ENCODE measurements at regions not wholly inside any gene's neighbourhood (a gene's known extent, or its start where the extent isn't known, plus 50 kb on each side); places are given as distances from the start of the nearest gene placed in this dataset.

DNA sequence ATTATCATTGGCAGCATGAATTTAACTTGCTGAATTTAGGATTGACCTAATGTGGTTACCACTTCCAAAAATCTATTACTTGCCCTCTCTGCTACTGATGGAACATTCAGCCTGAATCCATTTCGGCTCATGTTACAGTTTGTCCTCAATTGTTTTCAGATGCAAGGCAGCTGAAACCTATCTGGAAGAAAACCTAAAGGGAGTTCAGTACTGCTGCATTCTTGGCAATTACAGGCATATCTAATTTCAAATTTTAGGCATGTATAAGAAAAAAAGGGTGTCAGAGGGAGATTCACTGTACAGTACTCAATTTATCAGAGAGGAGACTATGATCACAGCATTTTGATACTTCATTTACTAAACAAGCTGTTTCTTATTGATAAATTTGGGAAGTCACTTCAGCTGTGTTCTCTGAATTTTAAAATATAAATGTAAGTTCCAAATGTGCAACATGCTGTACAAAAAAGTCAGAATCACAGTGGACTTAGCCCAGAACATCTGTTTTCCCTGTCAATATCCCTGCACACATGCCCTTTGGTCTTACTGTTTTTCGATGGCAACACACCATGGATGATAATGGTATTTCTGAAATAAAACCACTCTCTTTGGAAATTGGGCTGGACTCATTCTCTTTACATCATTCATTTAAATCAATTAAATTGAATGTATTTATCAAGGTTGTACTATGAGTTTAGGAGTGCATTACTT is 651.6 kb upstream of the ADGRL4 start:
- TF ChIP-seq, protein P1, sequence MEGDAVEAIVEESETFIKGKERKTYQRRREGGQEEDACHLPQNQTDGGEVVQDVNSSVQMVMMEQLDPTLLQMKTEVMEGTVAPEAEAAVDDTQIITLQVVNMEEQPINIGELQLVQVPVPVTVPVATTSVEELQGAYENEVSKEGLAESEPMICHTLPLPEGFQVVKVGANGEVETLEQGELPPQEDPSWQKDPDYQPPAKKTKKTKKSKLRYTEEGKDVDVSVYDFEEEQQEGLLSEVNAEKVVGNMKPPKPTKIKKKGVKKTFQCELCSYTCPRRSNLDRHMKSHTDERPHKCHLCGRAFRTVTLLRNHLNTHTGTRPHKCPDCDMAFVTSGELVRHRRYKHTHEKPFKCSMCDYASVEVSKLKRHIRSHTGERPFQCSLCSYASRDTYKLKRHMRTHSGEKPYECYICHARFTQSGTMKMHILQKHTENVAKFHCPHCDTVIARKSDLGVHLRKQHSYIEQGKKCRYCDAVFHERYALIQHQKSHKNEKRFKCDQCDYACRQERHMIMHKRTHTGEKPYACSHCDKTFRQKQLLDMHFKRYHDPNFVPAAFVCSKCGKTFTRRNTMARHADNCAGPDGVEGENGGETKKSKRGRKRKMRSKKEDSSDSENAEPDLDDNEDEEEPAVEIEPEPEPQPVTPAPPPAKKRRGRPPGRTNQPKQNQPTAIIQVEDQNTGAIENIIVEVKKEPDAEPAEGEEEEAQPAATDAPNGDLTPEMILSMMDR (IDR thresholded peaks at IDR 0.05 in 4 of 5, conservative IDR thresholded peaks at IDR 0.05 in 1 of 5): no peak
- TF ChIP-seq POLR2A (IDR thresholded peaks at IDR 0.05): no peak
